Immature natural killer cell (primary cell): ENCODE measurements at regions not wholly inside any gene's neighbourhood (a gene's known extent, or its start where the extent isn't known, plus 50 kb on each side); places are given as distances from the start of the nearest gene placed in this dataset.

Experiments used
- DNase-seq, 3 donors: peaks; one replicate each; pipeline ENCODE4 v3.0.0; 2022; ENCODE audit warnings: mixed read lengths in 1 of 3
- H3K27ac Mint-ChIP-seq, 6 donors: one replicate each; pipeline ENCODE4 v1.8.0; 2020; ENCODE audit warnings: mixed read lengths in 6 of 6, mild to moderate bottlenecking in 5 of 6, inconsistent platforms in 4 of 6, moderate library complexity in 3 of 6
- H3K27me3 Mint-ChIP-seq, 3 donors: one replicate each; pipeline ENCODE4 v1.8.0; 2020 to 2021; ENCODE audit warnings: low read depth in 3 of 3, mild to moderate bottlenecking in 3 of 3, mixed read lengths in 3 of 3, moderate library complexity in 3 of 3, inconsistent platforms in 1 of 3
- H3K36me3 Mint-ChIP-seq, 3 donors: one replicate each; pipeline ENCODE4 v1.8.0; 2020; ENCODE audit warnings: mixed read lengths in 3 of 3, inconsistent platforms in 2 of 3, mild to moderate bottlenecking in 2 of 3
- H3K4me1 Mint-ChIP-seq, 2 donors: one replicate each; pipeline ENCODE4 v1.8.0; 2020; ENCODE audit warnings: inconsistent platforms in 2 of 2, mild to moderate bottlenecking in 2 of 2, mixed read lengths in 2 of 2, moderate library complexity in 1 of 2
- H3K4me3 Mint-ChIP-seq, 5 donors: one replicate each; pipeline ENCODE4 v1.8.0; 2020; ENCODE audit warnings: mild to moderate bottlenecking in 5 of 5, mixed read lengths in 5 of 5, inconsistent platforms in 3 of 5, moderate library complexity in 3 of 5
- H3K9me3 Mint-ChIP-seq, 6 donors: one replicate each; pipeline ENCODE4 v1.8.0; 2020; ENCODE audit warnings: mild to moderate bottlenecking in 6 of 6, mixed read lengths in 6 of 6, inconsistent platforms in 4 of 6, moderate library complexity in 3 of 6

- H3K9me3 Mint-ChIP-seq = no peaks in the 10 kb centered on the region
- H3K27me3 Mint-ChIP-seq = peaks cover 0 to 6% (median 1%) of the 10 kb centered on the region in 3 donors
- no peak for DNase-seq
- H3K36me3 Mint-ChIP-seq = no peaks in the 10 kb centered on the region
- no peak overlapping the region for H3K4me3 Mint-ChIP-seq
- no peaks in the 10 kb centered on the region for H3K4me1 Mint-ChIP-seq
- no peak overlapping the region for H3K27ac Mint-ChIP-seq
These were observed 53.5 kb upstream of the FGF13 start for GRCh38 chrX:138765051-138765450.

- Mint-ChIP-seq H3K27ac (no peak overlapping the region), H3K9me3 (no peaks in the 10 kb centered on the region), H3K27me3 (peaks cover 0 to 6% (median 1%) of the 10 kb centered on the region in 3 donors), H3K4me1 (no peaks in the 10 kb centered on the region), H3K36me3 (no peaks in the 10 kb centered on the region), H3K4me3 (no peak overlapping the region)
- DNase-seq = no peak
These were observed 52.2 kb upstream of the FGF13 start for GRCh38 chrX:138763761-138764160.

- DNase-seq = no peak
- no peaks in the 10 kb centered on the region for H3K36me3 Mint-ChIP-seq
- H3K4me3 Mint-ChIP-seq = no peak overlapping the region
- H3K27me3 Mint-ChIP-seq = peaks cover 2 to 6% (median 3%) of the 10 kb centered on the region in 3 donors
- no peaks in the 10 kb centered on the region for H3K4me1 Mint-ChIP-seq
- no peak overlapping the region for H3K27ac Mint-ChIP-seq
- H3K9me3 Mint-ChIP-seq = no peaks in the 10 kb centered on the region
These were observed 49.9 kb upstream of the FGF13 start for GRCh38 chrX:138761380-138761779.
